ENCODE measurements at regions not wholly inside any gene's neighbourhood (a gene's known extent, or its start where the extent isn't known, plus 50 kb on each side); places are given as distances from the start of the nearest gene placed in this dataset.
"Not testable (repeated sequence)": the region's sequence is repeated elsewhere in the genome, so short reads cannot be mapped to it uniquely, and the experiment has no call there.

DNA sequence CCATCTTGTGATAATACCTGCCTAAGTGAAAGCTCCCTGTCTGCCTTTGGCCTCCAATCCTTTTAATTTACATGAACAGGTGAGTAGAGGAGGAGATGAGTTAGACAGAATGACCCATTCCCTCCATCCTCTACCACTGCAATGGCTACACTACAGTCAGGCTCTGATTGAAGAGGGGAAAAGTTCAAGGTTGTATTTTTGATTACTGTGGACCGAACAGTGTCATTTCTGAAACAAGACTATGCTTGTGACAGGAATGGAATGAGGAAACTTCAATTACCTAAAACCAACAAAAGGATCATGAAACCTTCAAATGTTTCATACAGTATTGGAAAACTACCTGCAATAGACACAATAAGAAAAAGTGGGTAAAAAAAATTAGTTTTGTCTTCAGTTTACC, 85.5 kb upstream of the GBE1 start:
- ChIA-PET POLR2A (no interaction called here), CTCF (no interaction called here)
- no peak overlapping the region for H3K27ac Mint-ChIP-seq
- H3K9me3 Mint-ChIP-seq, result no peaks in the 10 kb centered on the region
- H3K27me3 ChIP-seq (replicated peaks in 1 of 2; ENCODE audit: control insufficient read depth in 2 of 2, extremely low read depth in 1 of 2, insufficient read depth in 2 of 2, low read length in 1 of 2), result no peaks in the 10 kb centered on the region
- no peak overlapping the region for H3K4me3 Mint-ChIP-seq
- no peaks in the 10 kb centered on the region for H3K4me1 ChIP-seq (ENCODE audit: control insufficient read depth in 1 of 2, extremely low read depth in 1 of 2, insufficient read depth in 2 of 2, low read length in 2 of 2)
- H3K4me3 ChIP-seq (ENCODE audit: control insufficient read depth in 1 of 2, extremely low read depth in 1 of 2, low read length in 1 of 2), result no peak overlapping the region
- H3K9me3 ChIP-seq, result no peaks in the 10 kb centered on the region
- no peaks in the 10 kb centered on the region for H3K4me1 Mint-ChIP-seq
- no peaks in the 10 kb centered on the region for H3K27me3 Mint-ChIP-seq
- WGBS (ENCODE audit: insufficient coverage), result no CpG with 5 or more reads among the region's 1 CpG
- no peaks in the 10 kb centered on the region for H3K36me3 ChIP-seq (ENCODE audit: control insufficient read depth in 2 of 2, extremely low read depth in 1 of 2, insufficient read depth in 1 of 2, low read length in 1 of 2)
- no peak overlapping the region for H3K27ac ChIP-seq (ENCODE audit: low read length)
- DNase-seq, result no peak
- no peak for ATAC-seq (replicated peaks in 1 of 4)
- H3K36me3 Mint-ChIP-seq, result no peaks in the 10 kb centered on the region

GRCh38 chr3:81841540-81841939, 80.1 kb upstream of the GBE1 start:
- Histone ChIP-seq H3K4me3 (ENCODE audit: control insufficient read depth in 1 of 2, extremely low read depth in 1 of 2, low read length in 1 of 2) (no peak overlapping the region), H3K9me3 (no peaks in the 10 kb centered on the region), H3K4me1 (ENCODE audit: control insufficient read depth in 1 of 2, extremely low read depth in 1 of 2, insufficient read depth in 2 of 2, low read length in 2 of 2) (peaks cover 0 to 2% of the 10 kb centered on the region in 2 experiments), H3K27me3 (replicated peaks in 1 of 2; ENCODE audit: control insufficient read depth in 2 of 2, extremely low read depth in 1 of 2, insufficient read depth in 2 of 2, low read length in 1 of 2) (no peaks in the 10 kb centered on the region), H3K36me3 (ENCODE audit: control insufficient read depth in 2 of 2, extremely low read depth in 1 of 2, insufficient read depth in 1 of 2, low read length in 1 of 2) (no peaks in the 10 kb centered on the region), H3K27ac (ENCODE audit: low read length) (no peak overlapping the region)
- no peaks in the 10 kb centered on the region for H3K36me3 Mint-ChIP-seq
- ATAC-seq (replicated peaks in 1 of 4) (no peak), DNase-seq (no peak)
- H3K27me3 Mint-ChIP-seq, result peaks cover 0 to 3% of the 10 kb centered on the region in 2 donors
- H3K27ac Mint-ChIP-seq, result no peak overlapping the region
- no CpG with 5 or more reads among the region's 2 CpGs for WGBS (ENCODE audit: insufficient coverage)
- H3K9me3 Mint-ChIP-seq, result no peaks in the 10 kb centered on the region
- ChIA-PET CTCF (no interaction called here), POLR2A (no interaction called here)
- H3K4me1 Mint-ChIP-seq, result no peaks in the 10 kb centered on the region
- no peak overlapping the region for H3K4me3 Mint-ChIP-seq

GRCh38 chr3:81839504-81840094, 78.2 kb upstream of the GBE1 start:
- Histone ChIP-seq H3K4me3 (ENCODE audit: control insufficient read depth in 1 of 2, extremely low read depth in 1 of 2, low read length in 1 of 2) (no peak overlapping the region), H3K27me3 (replicated peaks in 1 of 2; ENCODE audit: control insufficient read depth in 2 of 2, extremely low read depth in 1 of 2, insufficient read depth in 2 of 2, low read length in 1 of 2) (no peaks in the 10 kb centered on the region), H3K27ac (ENCODE audit: low read length) (no peak overlapping the region), H3K9me3 (no peaks in the 10 kb centered on the region), H3K4me1 (ENCODE audit: control insufficient read depth in 1 of 2, extremely low read depth in 1 of 2, insufficient read depth in 2 of 2, low read length in 2 of 2) (peaks cover 0 to 2% of the 10 kb centered on the region in 2 experiments), H3K36me3 (ENCODE audit: control insufficient read depth in 2 of 2, extremely low read depth in 1 of 2, insufficient read depth in 1 of 2, low read length in 1 of 2) (no peaks in the 10 kb centered on the region)
- Mint-ChIP-seq H3K36me3 (no peaks in the 10 kb centered on the region), H3K4me3 (no peak overlapping the region), H3K27me3 (peaks cover 0 to 3% of the 10 kb centered on the region in 2 donors), H3K9me3 (no peaks in the 10 kb centered on the region), H3K4me1 (no peaks in the 10 kb centered on the region), H3K27ac (no peak overlapping the region)
- no peak for ATAC-seq (replicated peaks in 1 of 4)
- DNase-seq, result no peak
- POLR2A ChIA-PET, result no interaction called here
- WGBS (ENCODE audit: insufficient coverage), result no CpG with 5 or more reads among the region's 4 CpGs
- CTCF ChIA-PET, result no interaction called here

- Histone ChIP-seq H3K27me3 (replicated peaks in 1 of 2; ENCODE audit: control insufficient read depth in 2 of 2, extremely low read depth in 1 of 2, insufficient read depth in 2 of 2, low read length in 1 of 2) (no peaks in the 10 kb centered on the region), H3K4me3 (ENCODE audit: control insufficient read depth in 1 of 2, extremely low read depth in 1 of 2, low read length in 1 of 2) (no peak overlapping the region), H3K36me3 (ENCODE audit: control insufficient read depth in 2 of 2, extremely low read depth in 1 of 2, insufficient read depth in 1 of 2, low read length in 1 of 2) (no peaks in the 10 kb centered on the region), H3K9me3 (no peaks in the 10 kb centered on the region), H3K27ac (ENCODE audit: low read length) (no peak overlapping the region), H3K4me1 (ENCODE audit: control insufficient read depth in 1 of 2, extremely low read depth in 1 of 2, insufficient read depth in 2 of 2, low read length in 2 of 2) (peaks cover 0 to 2% of the 10 kb centered on the region in 2 experiments)
- no CpG with 5 or more reads among the region's 1 CpG for WGBS (ENCODE audit: insufficient coverage)
- CTCF ChIA-PET, result no interaction called here
- Mint-ChIP-seq H3K27ac (no peak overlapping the region), H3K27me3 (peaks cover 0 to 3% of the 10 kb centered on the region in 2 donors), H3K36me3 (no peaks in the 10 kb centered on the region), H3K9me3 (no peaks in the 10 kb centered on the region), H3K4me3 (no peak overlapping the region), H3K4me1 (no peaks in the 10 kb centered on the region)
- POLR2A ChIA-PET, result no interaction called here
- ATAC-seq (replicated peaks in 1 of 4) (no peak), DNase-seq (no peak)
Observed at GRCh38 chr3:81838457-81838856, 77.0 kb upstream of the GBE1 start.

DNA sequence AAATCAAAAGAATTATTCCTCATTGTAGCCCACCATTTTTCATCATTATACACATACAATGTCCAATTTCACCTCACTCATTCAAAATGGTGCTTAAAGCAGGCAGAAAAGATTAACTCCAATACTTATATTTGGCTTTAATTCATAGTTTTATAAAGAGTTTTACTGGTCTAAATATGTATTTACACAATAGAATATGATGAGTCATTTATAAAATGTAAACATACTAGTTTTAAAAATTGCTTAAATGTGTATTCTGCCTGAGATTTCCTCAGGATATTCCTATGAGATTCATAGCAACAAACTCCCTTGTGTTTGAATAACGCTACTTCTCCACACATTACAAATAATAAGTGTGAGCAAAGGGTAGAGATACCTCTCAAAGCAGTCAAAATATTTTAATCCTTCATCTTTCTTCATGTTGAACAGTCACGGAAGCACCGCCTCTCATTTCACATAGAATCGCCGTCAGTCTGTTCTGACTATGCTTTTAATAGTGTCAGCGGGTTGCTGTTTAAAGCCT, 75.7 kb upstream of the GBE1 start:
- Histone ChIP-seq H3K9me3 (no peaks in the 10 kb centered on the region), H3K4me3 (ENCODE audit: control insufficient read depth in 1 of 2, extremely low read depth in 1 of 2, low read length in 1 of 2) (no peak overlapping the region), H3K4me1 (ENCODE audit: control insufficient read depth in 1 of 2, extremely low read depth in 1 of 2, insufficient read depth in 2 of 2, low read length in 2 of 2) (peaks cover 0 to 2% of the 10 kb centered on the region in 2 experiments), H3K27ac (ENCODE audit: low read length) (no peak overlapping the region), H3K36me3 (ENCODE audit: control insufficient read depth in 2 of 2, extremely low read depth in 1 of 2, insufficient read depth in 1 of 2, low read length in 1 of 2) (no peaks in the 10 kb centered on the region), H3K27me3 (replicated peaks in 1 of 2; ENCODE audit: control insufficient read depth in 2 of 2, extremely low read depth in 1 of 2, insufficient read depth in 2 of 2, low read length in 1 of 2) (no peaks in the 10 kb centered on the region)
- Mint-ChIP-seq H3K36me3 (no peaks in the 10 kb centered on the region), H3K27ac (no peak overlapping the region), H3K4me1 (no peaks in the 10 kb centered on the region), H3K4me3 (no peak overlapping the region), H3K27me3 (peaks cover 0 to 3% of the 10 kb centered on the region in 2 donors), H3K9me3 (no peaks in the 10 kb centered on the region)
- WGBS (ENCODE audit: insufficient coverage), result no CpG with 5 or more reads among the region's 6 CpGs
- POLR2A ChIA-PET, result no interaction called here
- ATAC-seq (replicated peaks in 1 of 4), result no peak
- no peak for DNase-seq
- CTCF ChIA-PET, result no interaction called here

GRCh38 chr3:81829937-81830336, 68.5 kb upstream of the GBE1 start:
- Mint-ChIP-seq H3K9me3 (no peaks in the 10 kb centered on the region), H3K27me3 (peaks cover 0 to 5% of the 10 kb centered on the region in 2 donors), H3K4me3 (no peak overlapping the region), H3K27ac (no peak overlapping the region), H3K4me1 (no peaks in the 10 kb centered on the region), H3K36me3 (no peaks in the 10 kb centered on the region)
- Histone ChIP-seq H3K27ac (ENCODE audit: low read length) (no peak overlapping the region), H3K9me3 (no peaks in the 10 kb centered on the region), H3K27me3 (replicated peaks in 1 of 2; ENCODE audit: control insufficient read depth in 2 of 2, extremely low read depth in 1 of 2, insufficient read depth in 2 of 2, low read length in 1 of 2) (no peaks in the 10 kb centered on the region), H3K36me3 (ENCODE audit: control insufficient read depth in 2 of 2, extremely low read depth in 1 of 2, insufficient read depth in 1 of 2, low read length in 1 of 2) (no peaks in the 10 kb centered on the region), H3K4me1 (ENCODE audit: control insufficient read depth in 1 of 2, extremely low read depth in 1 of 2, insufficient read depth in 2 of 2, low read length in 2 of 2) (no peaks in the 10 kb centered on the region), H3K4me3 (ENCODE audit: control insufficient read depth in 1 of 2, extremely low read depth in 1 of 2, low read length in 1 of 2) (no peak overlapping the region)
- POLR2A ChIA-PET, result no interaction called here
- ATAC-seq (replicated peaks in 1 of 4) (no peak), DNase-seq (no peak)
- CTCF ChIA-PET, result no interaction called here

- H3K27me3 Mint-ChIP-seq; POLR2A ChIA-PET; H3K4me3 ChIP-seq (ENCODE audit: control insufficient read depth in 1 of 2, extremely low read depth in 1 of 2, low read length in 1 of 2); H3K9me3 Mint-ChIP-seq; H3K36me3 ChIP-seq (ENCODE audit: control insufficient read depth in 2 of 2, extremely low read depth in 1 of 2, insufficient read depth in 1 of 2, low read length in 1 of 2); H3K27ac Mint-ChIP-seq; H3K27me3 ChIP-seq (replicated peaks in 1 of 2; ENCODE audit: control insufficient read depth in 2 of 2, extremely low read depth in 1 of 2, insufficient read depth in 2 of 2, low read length in 1 of 2); CTCF ChIA-PET; ATAC-seq (replicated peaks in 1 of 4); H3K4me1 ChIP-seq (ENCODE audit: control insufficient read depth in 1 of 2, extremely low read depth in 1 of 2, insufficient read depth in 2 of 2, low read length in 2 of 2); H3K4me3 Mint-ChIP-seq; H3K36me3 Mint-ChIP-seq; H3K9me3 ChIP-seq; H3K27ac ChIP-seq (ENCODE audit: low read length); DNase-seq; H3K4me1 Mint-ChIP-seq: not testable (repeated sequence)
- 83% methylated on average over 3 of the region's 5 CpGs for WGBS (ENCODE audit: insufficient coverage)
Observed at GRCh38 chr3:81829272-81829671, 67.8 kb upstream of the GBE1 start.
